B cell (primary cell): ENCODE measurements at regions not wholly inside any gene's neighbourhood (a gene's known extent, or its start where the extent isn't known, plus 50 kb on each side); places are given as distances from the start of the nearest gene placed in this dataset.

ENCODE experiments used
- ATAC-seq: fragments of 200-7000 bp; cut with Tn5 transposase; one replicate; pipeline ENCODE4 v1.10.0; 2021; ENCODE audit warnings: low read depth, mild to moderate bottlenecking, moderate number of reproducible peaks, moderate library complexity
- CTCF ChIA-PET: fragments of 350-600 bp; sonication (Branson Sonifier 250); formaldehyde crosslinking; loops from one replicate; lab custom pipeline; 2021; ENCODE audit warnings: antibody characterized with exemption, inconsistent platforms; lab: Charles Lee
- POLR2A ChIA-PET: fragments of 350-600 bp; sonication (Branson Sonifier 250); formaldehyde crosslinking; loops from one replicate; lab custom pipeline; 2021; ENCODE audit warnings: antibody characterized with exemption; lab: Charles Lee
- DNase-seq: peaks from one replicate; pipeline ENCODE4 v3.0.0; 2013
- H2AFZ ChIP-seq: 2 replicates; pipeline ENCODE4 v1.6.1; 2012; ENCODE audit warnings: mild to moderate bottlenecking, low read depth, low read length; ENCODE audit not compliant: insufficient read depth, poor library complexity, severe bottlenecking
- H3K27ac ChIP-seq, 2 donors: 1 replicate in 1 of 2; 2 replicates in 1 of 2; pipeline ENCODE4 v1.5.1; 2012 to 2013; ENCODE audit warnings: low read length in 2 of 2, mild to moderate bottlenecking in 2 of 2, moderate library complexity in 1 of 2
- H3K27me3 ChIP-seq, 4 experiments: fragments of 200-600 bp in 1 of 4; sonication (generic) in 1 of 4; replicated peaks in 1 of 4; 1 replicate in 2 of 4; 2 replicates in 2 of 4; pipeline versions ENCODE4 v1.6.1 to v1.7.0; 2013 to 2016; ENCODE audit warnings: low read length in 3 of 4, mild to moderate bottlenecking in 2 of 4, mixed read lengths in 1 of 4, moderate library complexity in 1 of 4; ENCODE audit not compliant: insufficient read depth in 4 of 4, control insufficient read depth in 3 of 4; ENCODE audit errors: control extremely low read depth in 1 of 4
- H3K36me3 ChIP-seq, 2 experiments: replicated peaks in 1 of 2; 1 replicate in 1 of 2; 2 replicates in 1 of 2; pipeline versions ENCODE4 v1.6.1 to v1.7.1; 2013; ENCODE audit warnings: low read length in 1 of 2; ENCODE audit not compliant: insufficient read depth in 2 of 2, control insufficient read depth in 1 of 2; ENCODE audit errors: control extremely low read depth in 1 of 2, extremely low read depth in 1 of 2
- H3K4me1 ChIP-seq, 2 donors: fragments of 200-600 bp in 1 of 2; sonication (generic) in 1 of 2; 1 replicate in 1 of 2; 2 replicates in 1 of 2; pipeline versions ENCODE4 v1.5.1 to v1.6.1; 2013 to 2017; ENCODE audit warnings: low read length in 2 of 2; ENCODE audit not compliant: control insufficient read depth in 2 of 2, insufficient read depth in 2 of 2
- H3K4me2 ChIP-seq: replicated peaks from 2 replicates; pipeline ENCODE3; 2012; ENCODE audit warnings: mild to moderate bottlenecking, low read depth, low read length; ENCODE audit not compliant: poor library complexity, severe bottlenecking
- H3K4me3 ChIP-seq, 5 experiments: fragments of 200-600 bp in 1 of 5; sonication (generic) in 1 of 5; 1 replicate in 3 of 5; 2 replicates in 2 of 5; pipeline versions ENCODE4 v1.5.1 to v1.7.0; 2011 to 2016; ENCODE audit warnings: low read length in 4 of 5, mild to moderate bottlenecking in 4 of 5, low read depth in 2 of 5, control low read depth in 1 of 5, moderate library complexity in 1 of 5; ENCODE audit not compliant: insufficient read depth in 1 of 5; ENCODE audit errors: control extremely low read depth in 1 of 5, extremely low read depth in 1 of 5
- H3K79me2 ChIP-seq: fragments of 200-600 bp; sonication (generic); one replicate; pipeline ENCODE4 v1.6.0; 2016; ENCODE audit warnings: low read length; ENCODE audit not compliant: control insufficient read depth, insufficient read depth
- H3K9ac ChIP-seq: fragments of 200-600 bp; sonication (generic); 2 replicates; pipeline ENCODE4 v1.6.1; 2017; ENCODE audit warnings: mild to moderate bottlenecking, low read length, moderate library complexity
- H3K9me3 ChIP-seq, 3 donors: one replicate each; pipeline versions ENCODE4 v1.6.1 to v1.7.1; 2013; ENCODE audit warnings: low read length in 2 of 3; ENCODE audit not compliant: control insufficient read depth in 2 of 3, insufficient read depth in 1 of 3; ENCODE audit errors: control extremely low read depth in 1 of 3
- H4K20me1 ChIP-seq: 2 replicates; pipeline ENCODE4 v1.6.0; 2012; ENCODE audit warnings: mild to moderate bottlenecking, low read length; ENCODE audit not compliant: insufficient read depth, control insufficient read depth, poor library complexity, severe bottlenecking
- H3K27ac Mint-ChIP-seq: one replicate; pipeline ENCODE4 v1.8.0; 2021; ENCODE audit warnings: mixed read lengths
- H3K27me3 Mint-ChIP-seq: one replicate; pipeline ENCODE4 v1.8.0; 2021; ENCODE audit warnings: mixed read lengths
- H3K4me1 Mint-ChIP-seq: one replicate; pipeline ENCODE4 v1.8.0; 2021; ENCODE audit warnings: mixed read lengths
- H3K4me3 Mint-ChIP-seq: one replicate; pipeline ENCODE4 v1.8.0; 2021; ENCODE audit warnings: mixed read lengths
- H3K9me3 Mint-ChIP-seq: one replicate; pipeline ENCODE4 v1.8.0; 2022; ENCODE audit warnings: mixed read lengths; ENCODE audit not compliant: insufficient read depth
- EZH2 ChIP-seq: IDR thresholded peaks from 2 replicates; pipeline ENCODE4 v1.6.1; 2012; ENCODE audit warnings: borderline replicate concordance, low read depth, mild to moderate bottlenecking, moderate library complexity, low read length; ENCODE audit not compliant: insufficient read depth, poor library complexity, severe bottlenecking
- WGBS: methylation state at CpG from one replicate; pipeline ENCODE4 v1.1.5; 2013; ENCODE audit warnings: missing lambda C conversion rate; ENCODE audit not compliant: insufficient coverage; 5-methylcytosine and 5-hydroxymethylcytosine counted together
- intact Hi-C: fragments of 100-400 bp; cut with micrococcal nuclease; formaldehyde crosslinking; loops from one replicate; pipeline ENCODE4 v1.10.0; 2022
- TF ChIP-seq, protein P1 (sequence below): fragments of 200-600 bp; IDR thresholded peaks from one replicate; pipeline ENCODE4 v1.8.0; 2022; ENCODE audit warnings: antibody characterized with exemption, mild to moderate bottlenecking

DNA sequence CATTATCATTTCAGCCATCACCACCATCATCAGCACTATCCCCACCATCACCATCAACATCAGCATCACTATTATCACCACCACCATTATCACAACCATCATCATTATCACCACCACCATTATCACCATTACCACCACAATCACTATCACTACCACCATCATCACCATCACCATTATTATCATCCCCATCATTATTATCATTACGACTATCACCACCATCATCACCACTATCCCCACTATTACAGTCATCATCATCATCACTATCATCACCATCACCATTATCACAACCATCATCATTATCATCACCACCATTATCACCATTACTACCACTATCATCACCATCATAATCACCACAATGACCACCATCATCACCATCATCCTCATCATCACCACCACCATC, 50.4 kb upstream of the CMKLR1 start:
- POLR2A ChIA-PET = no interaction called here

More for the DNA sequence above, 50.4 kb upstream of the CMKLR1 start:
- peaks cover 0 to 17% (median 2%) of the 10 kb centered on the region in 4 experiments for H3K27me3 ChIP-seq
- H3K9me3 ChIP-seq = peaks cover 0 to 10% (median 0%) of the 10 kb centered on the region in 3 donors
- Mint-ChIP-seq H3K4me1 (no peaks in the 10 kb centered on the region), H3K27ac (no peak overlapping the region), H3K27me3 (peaks cover 33% of the 10 kb centered on the region), H3K9me3 (peaks cover 4% of the 10 kb centered on the region), H3K4me3 (no peak overlapping the region)
- H3K27ac ChIP-seq = no peak overlapping the region
- CTCF ChIA-PET = no interaction called here
- ATAC-seq (no peak), DNase-seq (no peak)
- no peaks in the 10 kb centered on the region for H3K79me2 ChIP-seq
- H2AFZ ChIP-seq = no peak overlapping the region
- no peak overlapping the region for H3K4me3 ChIP-seq
- 94% methylated on average over 1 of the region's 1 CpG for WGBS
- TF ChIP-seq EZH2 = no peak
- TF ChIP-seq, protein P1, sequence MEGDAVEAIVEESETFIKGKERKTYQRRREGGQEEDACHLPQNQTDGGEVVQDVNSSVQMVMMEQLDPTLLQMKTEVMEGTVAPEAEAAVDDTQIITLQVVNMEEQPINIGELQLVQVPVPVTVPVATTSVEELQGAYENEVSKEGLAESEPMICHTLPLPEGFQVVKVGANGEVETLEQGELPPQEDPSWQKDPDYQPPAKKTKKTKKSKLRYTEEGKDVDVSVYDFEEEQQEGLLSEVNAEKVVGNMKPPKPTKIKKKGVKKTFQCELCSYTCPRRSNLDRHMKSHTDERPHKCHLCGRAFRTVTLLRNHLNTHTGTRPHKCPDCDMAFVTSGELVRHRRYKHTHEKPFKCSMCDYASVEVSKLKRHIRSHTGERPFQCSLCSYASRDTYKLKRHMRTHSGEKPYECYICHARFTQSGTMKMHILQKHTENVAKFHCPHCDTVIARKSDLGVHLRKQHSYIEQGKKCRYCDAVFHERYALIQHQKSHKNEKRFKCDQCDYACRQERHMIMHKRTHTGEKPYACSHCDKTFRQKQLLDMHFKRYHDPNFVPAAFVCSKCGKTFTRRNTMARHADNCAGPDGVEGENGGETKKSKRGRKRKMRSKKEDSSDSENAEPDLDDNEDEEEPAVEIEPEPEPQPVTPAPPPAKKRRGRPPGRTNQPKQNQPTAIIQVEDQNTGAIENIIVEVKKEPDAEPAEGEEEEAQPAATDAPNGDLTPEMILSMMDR = no peak
- H3K4me2 ChIP-seq = no peak overlapping the region
- H3K9ac ChIP-seq = no peak overlapping the region
- H3K36me3 ChIP-seq = no peaks in the 10 kb centered on the region
- no peaks in the 10 kb centered on the region for H4K20me1 ChIP-seq
- intact Hi-C loops = no loop called here
- no peaks in the 10 kb centered on the region for H3K4me1 ChIP-seq
